ENCODE measurements at regions not wholly inside any gene's neighbourhood (a gene's known extent, or its start where the extent isn't known, plus 50 kb on each side); places are given as distances from the start of the nearest gene placed in this dataset.

GRCh38 chr6:14754751-14755513 lies 490.9 kb upstream of the JARID2 start:
- H3K9me3 ChIP-seq, result no peaks in the 10 kb centered on the region
- ATAC-seq (no peak), DNase-seq (no peak)
- no peaks in the 10 kb centered on the region for H3K4me1 ChIP-seq
- no peak for TF ChIP-seq POLR2A (IDR thresholded peaks at IDR 0.05)
- TF ChIP-seq CTCF (IDR thresholded peaks at IDR 0.05 in 4 of 5, conservative IDR thresholded peaks at IDR 0.05 in 1 of 5), result no peak
- H3K36me3 ChIP-seq, result no peaks in the 10 kb centered on the region
- intact Hi-C loops (cut with DNase I; ENCODE audit: low total_unique reads), result no loop called here
- H3K27ac ChIP-seq, result no peak overlapping the region
- H3K4me3 ChIP-seq, result no peak overlapping the region
- no peaks in the 10 kb centered on the region for H3K27me3 ChIP-seq
- in situ Hi-C loops (cut with MboI; ENCODE audit: low sequenced_read_pairs in 4 of 4), result no loop called here

- TF ChIP-seq CTCF (IDR thresholded peaks at IDR 0.05 in 4 of 5, conservative IDR thresholded peaks at IDR 0.05 in 1 of 5), result no peak
- TF ChIP-seq POLR2A (IDR thresholded peaks at IDR 0.05), result no peak
- intact Hi-C loops (cut with DNase I; ENCODE audit: low total_unique reads), result no loop called here
- DNase-seq (no peak), ATAC-seq (no peak)
- no peak overlapping the region for H3K4me3 ChIP-seq
- H3K4me1 ChIP-seq, result no peaks in the 10 kb centered on the region
- in situ Hi-C loops (cut with MboI; ENCODE audit: low sequenced_read_pairs in 4 of 4), result no loop called here
- no peaks in the 10 kb centered on the region for H3K36me3 ChIP-seq
- H3K27ac ChIP-seq, result no peak overlapping the region
- no peaks in the 10 kb centered on the region for H3K9me3 ChIP-seq
- H3K27me3 ChIP-seq, result no peaks in the 10 kb centered on the region
Measured at GRCh38 chr6:14756340-14756739, 489.5 kb upstream of the JARID2 start.

- DNase-seq (no peak), ATAC-seq (no peak)
- Histone ChIP-seq H3K27ac (no peak overlapping the region), H3K4me1 (no peaks in the 10 kb centered on the region), H3K36me3 (no peaks in the 10 kb centered on the region), H3K4me3 (no peak overlapping the region), H3K9me3 (no peaks in the 10 kb centered on the region), H3K27me3 (no peaks in the 10 kb centered on the region)
- in situ Hi-C loops (cut with MboI; ENCODE audit: low sequenced_read_pairs in 4 of 4) (no loop called here), intact Hi-C loops (cut with DNase I; ENCODE audit: low total_unique reads) (no loop called here)
- TF ChIP-seq POLR2A (IDR thresholded peaks at IDR 0.05) (no peak), CTCF (IDR thresholded peaks at IDR 0.05 in 4 of 5, conservative IDR thresholded peaks at IDR 0.05 in 1 of 5) (no peak)
Measured at GRCh38 chr6:14757014-14757413, 488.9 kb upstream of the JARID2 start.

- DNase-seq (no peak), ATAC-seq (no peak)
- Histone ChIP-seq H3K27ac (no peak overlapping the region), H3K9me3 (no peaks in the 10 kb centered on the region), H3K4me3 (no peak overlapping the region), H3K27me3 (no peaks in the 10 kb centered on the region), H3K4me1 (no peaks in the 10 kb centered on the region), H3K36me3 (no peaks in the 10 kb centered on the region)
- intact Hi-C loops (cut with DNase I; ENCODE audit: low total_unique reads), result no loop called here
- TF ChIP-seq POLR2A (IDR thresholded peaks at IDR 0.05), result no peak
- no peak for TF ChIP-seq CTCF (IDR thresholded peaks at IDR 0.05 in 4 of 5, conservative IDR thresholded peaks at IDR 0.05 in 1 of 5)
- in situ Hi-C loops (cut with MboI; ENCODE audit: low sequenced_read_pairs in 4 of 4), result no loop called here
Measured at GRCh38 chr6:14757418-14757817, 488.5 kb upstream of the JARID2 start.
